LoVo (cell line): ENCODE measurements at regions not wholly inside any gene's neighbourhood (a gene's known extent, or its start where the extent isn't known, plus 50 kb on each side); places are given as distances from the start of the nearest gene placed in this dataset.

Source experiments
- DNase-seq: peaks from one replicate; pipeline ENCODE4 v3.0.0-alpha.2; 2016; ENCODE audit warnings: low spot score

DNA sequence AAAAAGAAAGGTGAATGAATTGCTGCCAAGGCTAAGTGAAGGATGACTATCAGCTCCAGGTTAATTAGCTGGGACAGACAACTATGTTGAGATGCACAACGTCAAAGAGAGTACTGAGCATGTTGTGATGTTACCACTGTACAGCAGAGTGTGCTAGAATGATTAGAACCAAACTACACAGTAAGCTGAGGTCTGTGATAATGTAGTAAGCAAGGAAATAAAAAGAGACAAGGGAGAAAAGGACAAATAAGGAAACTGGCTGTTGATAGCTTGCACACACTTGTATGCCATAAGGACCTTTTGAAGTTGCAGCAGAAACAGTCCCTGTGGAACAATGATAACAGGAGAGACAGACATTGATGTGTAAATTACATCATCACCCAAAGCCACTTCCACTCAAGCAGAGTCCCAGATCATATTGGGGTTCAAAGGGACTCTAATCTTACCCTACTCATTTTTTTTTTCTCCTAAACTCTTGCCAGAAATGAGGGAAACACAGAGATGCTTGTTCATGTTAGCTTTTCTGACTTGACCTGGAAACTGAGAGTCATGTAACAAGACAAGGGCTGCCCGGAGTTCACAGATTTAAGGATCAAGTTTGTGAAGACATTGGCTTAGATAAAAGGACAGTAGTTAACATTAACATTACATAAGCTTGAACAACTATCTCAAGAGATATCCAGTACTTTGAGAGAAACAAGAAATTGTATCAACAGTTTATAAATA, 189.9 kb downstream of the CENPW start:
- DNase-seq, result no peak

DNA sequence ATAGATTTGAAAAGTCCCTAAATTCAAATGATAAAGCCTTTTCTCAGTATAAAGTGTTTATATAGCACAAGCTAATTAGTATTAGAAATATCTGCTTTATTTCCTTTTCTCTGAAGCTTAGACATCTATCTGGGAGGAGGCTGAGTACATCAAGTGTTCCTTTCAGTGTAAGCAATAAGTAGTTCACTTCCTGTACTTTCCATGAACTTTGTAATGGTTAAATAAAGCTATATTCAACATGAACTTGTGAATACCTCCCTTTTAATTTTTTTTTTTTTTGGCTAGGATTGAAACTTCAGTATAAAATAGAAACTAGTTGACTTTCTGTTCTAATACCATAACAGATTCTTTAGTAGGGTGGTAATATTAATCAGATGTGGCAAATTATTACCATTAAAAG, 190.9 kb downstream of the CENPW start:
- DNase-seq, result no peak

DNA sequence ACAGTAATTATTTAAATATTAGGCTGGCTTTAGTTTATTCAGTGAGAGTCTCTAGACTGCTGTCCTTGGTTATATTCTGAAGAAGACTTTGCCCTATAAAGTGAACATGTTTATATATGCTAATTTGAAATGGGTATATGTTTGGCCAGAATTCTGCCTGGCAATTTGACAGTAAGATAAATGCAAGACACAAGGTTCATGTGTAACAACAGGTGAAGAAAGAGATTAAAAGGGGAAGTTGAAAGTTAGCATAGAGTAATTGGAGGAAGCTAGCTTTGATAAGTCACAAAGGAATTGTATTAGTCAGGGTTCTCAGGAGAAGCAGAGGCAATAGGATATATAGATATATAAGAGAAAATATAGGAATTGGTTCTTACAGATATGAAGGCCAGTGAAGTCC, 191.4 kb downstream of the CENPW start:
- no peak for DNase-seq

DNA sequence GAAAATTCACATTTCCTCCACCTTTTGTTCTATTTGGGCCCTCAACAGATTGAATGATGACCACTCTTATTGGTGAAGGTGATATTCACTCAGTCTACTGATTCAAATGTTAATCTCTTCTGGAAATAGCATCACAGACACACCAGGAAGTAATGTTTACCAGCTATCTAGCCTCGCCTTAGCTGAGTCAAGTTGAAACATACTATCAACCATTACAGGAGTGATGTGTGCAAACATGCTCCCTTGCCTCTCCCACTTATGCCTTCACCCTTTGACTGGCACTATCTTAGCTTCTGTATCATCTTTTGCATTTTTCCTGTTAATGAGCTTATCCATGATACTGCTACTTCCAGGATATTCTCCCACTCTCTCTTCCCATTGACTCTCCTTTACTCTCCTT, 191.9 kb downstream of the CENPW start:
- no peak for DNase-seq

DNA sequence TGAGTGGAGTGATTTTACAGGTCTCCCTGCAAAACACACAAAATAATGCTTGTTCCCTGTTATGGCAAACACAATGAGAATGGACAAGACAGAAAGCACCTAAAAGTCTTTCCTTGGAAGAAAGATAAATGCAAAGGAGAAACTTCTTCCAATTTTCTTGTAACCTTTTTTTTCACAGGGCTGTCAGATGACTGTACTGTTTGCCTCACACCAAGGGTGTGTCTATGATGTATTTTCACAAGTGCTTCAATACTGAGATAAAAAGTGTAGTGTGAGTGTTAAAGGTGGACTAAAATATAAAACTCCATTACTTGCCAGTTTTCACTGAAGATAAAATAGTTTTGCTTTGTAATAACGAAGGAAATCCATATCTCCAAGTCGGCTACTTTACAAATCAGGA, 194.5 kb downstream of the CENPW start:
- no peak for DNase-seq

DNA sequence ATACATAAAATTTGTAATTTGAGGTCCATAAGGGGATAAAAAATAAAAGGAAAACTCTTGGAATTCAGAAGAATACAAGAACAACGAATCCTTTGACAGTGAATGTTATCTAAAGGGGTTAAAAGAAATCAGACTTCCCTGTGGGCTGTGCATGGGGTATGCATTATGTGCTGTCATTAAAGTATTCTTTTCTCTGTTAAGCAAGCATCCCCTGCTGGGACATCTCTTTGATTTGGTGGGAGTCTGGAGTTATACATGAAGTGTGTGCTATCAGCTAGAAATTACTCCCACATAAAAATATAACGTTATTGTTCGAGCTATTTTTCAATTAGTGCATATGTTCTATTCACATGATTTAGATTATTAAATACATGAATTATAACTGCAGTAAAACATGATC, 195.2 kb downstream of the CENPW start:
- no peak for DNase-seq

DNA sequence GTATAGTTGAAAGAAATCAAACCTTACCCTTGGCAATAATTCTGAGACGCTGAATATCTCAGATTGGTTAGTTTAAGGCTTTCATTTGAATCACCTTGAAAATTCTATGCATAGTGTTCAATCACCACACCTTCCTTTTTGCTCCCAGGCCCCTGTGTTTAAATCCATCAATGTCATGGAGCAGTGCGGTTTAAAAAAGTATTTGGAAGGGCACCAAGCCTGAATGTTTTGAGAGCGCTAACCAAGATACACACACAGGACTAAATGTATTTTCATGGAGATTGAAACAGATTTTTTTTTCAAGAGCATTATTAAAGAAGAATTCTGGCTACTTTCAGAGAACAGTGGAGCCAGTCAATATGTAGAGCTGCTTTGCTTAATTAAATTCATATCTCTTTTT, 195.7 kb downstream of the CENPW start:
- no peak for DNase-seq

DNA sequence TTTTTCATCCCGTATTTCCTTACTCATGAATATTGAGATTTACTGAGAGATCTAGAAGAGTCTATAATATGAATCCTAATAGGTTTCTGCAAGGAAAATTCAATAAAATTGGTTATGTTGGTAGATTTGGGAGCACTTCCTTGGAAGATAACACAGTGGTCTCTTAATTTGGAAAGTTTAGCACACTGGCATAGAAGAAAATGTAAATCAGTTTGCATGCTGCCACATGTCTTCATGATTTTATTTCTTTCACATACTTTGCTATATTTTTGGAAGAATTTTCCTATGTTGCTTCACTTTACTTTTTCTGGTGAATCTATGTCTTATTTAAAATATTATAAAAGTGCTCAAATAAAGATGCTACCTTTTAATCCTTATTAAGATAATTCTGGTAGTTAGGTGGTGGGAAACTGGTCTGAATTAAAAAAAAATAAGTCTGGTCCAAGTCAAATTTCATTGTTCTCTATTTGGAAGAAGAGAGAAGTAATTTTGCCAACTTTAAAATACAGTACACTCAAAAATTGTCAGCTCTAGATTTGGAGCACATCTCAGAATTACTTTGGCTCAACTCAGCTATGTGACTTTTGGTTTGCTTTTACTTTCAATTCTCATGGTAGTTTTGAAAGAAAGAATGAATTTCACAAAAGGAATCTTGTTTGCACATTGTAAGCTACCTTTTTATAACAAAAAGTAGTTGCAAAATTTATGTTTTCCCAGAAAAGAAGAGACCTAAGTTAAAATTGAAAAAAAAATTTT, 197.3 kb downstream of the CENPW start:
- DNase-seq, result no peak

DNA sequence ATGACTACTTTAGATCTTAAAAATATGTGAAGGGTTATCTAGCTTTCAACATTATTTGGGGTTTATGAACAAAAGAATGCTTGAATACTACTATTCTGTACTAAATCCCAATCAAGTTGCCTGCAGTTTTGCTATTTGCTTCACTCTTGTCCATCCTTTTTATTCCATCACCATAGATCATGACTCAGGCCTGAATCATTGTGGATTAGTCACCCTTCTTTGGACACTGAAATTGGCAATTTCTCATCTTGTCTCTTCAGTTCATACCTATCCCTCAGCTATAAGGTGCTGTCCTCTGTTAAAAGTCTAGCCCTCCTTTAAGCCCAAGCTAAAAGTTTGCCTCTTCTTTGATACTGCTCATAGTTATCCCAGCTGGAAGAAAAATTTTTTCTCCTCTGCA, 199.1 kb downstream of the CENPW start:
- no peak for DNase-seq

DNA sequence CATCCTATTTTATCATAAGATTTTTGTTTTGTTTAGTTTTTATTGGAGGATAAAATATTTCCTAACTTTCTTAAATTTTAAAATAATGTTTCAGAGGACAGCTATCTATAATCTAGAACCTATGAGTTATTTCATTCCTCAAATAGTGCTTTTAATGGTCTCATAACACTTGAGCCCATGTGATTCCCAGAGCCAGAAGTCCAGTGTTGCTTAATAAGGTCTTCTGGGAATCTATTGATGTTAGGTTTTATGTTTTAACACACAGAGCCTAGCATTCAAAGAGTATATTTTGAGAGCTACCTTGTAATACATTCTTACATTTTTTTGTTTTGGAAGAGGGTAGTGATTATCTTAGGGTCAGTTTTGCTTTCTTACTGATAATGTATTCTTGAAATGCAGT, 200.2 kb downstream of the CENPW start:
- no peak for DNase-seq

DNA sequence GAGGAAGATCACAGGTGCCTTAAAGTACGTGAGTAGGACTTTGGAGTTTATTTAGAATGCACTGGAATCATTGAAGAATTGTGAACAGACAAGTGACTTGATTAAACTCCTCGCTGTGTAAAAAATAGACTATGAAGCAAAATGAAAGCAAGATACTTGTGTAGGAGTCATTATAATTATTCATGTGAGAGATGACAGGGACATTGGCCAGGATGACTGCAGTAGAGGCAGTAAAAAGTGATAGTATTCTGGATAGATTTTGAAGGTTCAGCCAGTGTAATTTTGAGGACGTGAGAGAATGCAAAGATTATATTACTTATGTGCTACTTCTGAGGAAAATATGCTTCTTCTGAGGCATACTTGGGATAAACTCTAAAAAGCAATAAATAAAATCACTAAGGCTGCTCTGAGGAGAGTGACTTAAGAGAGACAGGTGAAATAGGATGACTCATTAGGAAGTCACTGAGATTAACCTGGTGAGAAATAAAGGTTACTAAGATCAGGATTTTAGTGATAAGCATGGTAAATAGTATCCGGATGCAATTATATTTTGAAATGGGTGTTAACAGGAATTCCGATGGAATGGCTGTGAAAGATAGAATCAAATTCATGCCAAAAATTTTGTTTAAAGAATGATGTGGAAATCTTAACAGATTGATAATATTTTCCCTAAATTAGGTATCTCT, 202.0 kb downstream of the CENPW start:
- DNase-seq, result no peak

DNA sequence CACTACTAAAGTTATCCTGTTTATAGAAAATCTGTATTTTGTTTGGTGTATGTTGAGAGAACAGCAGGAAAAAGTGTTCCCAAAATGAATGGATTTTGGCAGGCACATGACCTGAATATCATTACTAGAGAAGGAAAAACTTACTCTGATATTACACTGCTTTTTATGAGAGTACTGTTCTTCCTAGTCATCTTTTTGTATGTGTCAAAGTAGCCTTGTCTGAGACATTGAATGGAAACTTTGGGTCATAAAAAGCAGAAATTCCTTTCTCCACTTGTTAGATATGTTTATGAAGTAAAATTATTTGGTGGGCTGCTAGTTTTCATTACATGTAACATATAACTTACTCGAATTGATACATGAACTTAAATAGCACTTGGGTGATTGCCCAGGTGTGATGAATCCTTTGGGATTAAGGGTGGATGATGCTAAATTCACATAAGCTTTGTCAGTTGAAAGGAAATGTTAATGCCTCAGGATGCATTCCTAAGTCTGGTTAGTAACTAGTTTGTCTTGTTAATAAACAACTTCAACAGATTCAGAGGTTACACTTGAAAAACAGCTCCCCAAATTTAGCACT, 206.7 kb downstream of the CENPW start:
- no peak for DNase-seq

DNA sequence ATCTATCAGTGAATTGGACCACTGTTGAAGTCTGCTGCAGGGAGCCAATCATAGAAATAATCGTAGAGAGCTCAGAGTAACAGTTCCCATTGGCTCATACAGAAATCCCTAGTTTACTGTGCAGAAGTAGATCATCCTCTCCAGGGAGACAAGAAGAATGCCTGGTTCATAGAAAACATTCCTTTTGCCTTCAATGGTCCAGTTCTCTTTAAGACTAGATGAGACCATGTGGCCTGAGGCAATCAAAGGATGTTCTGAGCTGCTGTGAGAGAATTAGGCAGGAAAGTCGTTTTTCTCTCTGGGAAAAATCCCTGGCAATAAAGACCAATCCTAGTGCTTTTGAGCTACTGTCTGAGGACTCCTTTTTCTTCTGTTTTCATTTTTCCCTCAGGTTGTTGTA, 208.4 kb downstream of the CENPW start:
- DNase-seq, result no peak

DNA sequence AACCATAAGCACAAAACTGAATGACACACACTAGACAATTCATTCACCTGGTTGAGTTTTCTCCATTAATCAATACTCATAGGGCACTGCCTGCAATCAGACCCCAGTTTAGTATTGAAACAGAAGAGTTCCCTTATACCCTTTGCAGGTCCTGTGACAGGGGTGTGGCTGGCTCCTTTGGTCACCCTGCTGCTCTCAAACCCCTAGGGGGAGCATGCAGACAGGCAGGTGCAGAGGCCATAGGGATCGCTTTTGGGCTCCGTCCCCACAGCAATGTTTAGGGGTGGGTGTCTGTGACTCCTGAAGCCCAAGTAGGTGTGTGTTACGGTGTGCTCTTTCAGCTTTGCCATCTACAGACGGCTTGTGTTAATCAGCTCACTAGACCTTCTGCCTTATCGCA, 210.4 kb downstream of the CENPW start:
- DNase-seq, result no peak

DNA sequence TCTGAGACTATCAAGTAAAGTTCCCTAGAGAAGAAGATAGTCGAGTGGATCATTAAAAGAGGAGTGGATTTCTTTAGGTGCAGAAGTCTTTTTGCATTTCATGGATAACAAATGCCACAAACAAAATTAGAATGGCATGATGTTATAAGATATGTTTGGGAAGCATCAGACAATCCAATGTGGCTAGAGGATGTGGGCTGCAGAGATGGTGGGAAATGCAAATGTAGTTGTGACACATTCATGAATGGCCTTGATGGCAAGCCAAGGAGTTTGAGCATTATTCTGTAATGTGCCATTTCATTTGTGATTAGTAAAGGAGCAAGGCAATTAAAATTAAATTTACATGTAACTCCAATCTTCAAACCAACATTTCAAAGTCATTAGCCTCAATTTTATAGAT, 211.9 kb downstream of the CENPW start:
- DNase-seq, result no peak

DNA sequence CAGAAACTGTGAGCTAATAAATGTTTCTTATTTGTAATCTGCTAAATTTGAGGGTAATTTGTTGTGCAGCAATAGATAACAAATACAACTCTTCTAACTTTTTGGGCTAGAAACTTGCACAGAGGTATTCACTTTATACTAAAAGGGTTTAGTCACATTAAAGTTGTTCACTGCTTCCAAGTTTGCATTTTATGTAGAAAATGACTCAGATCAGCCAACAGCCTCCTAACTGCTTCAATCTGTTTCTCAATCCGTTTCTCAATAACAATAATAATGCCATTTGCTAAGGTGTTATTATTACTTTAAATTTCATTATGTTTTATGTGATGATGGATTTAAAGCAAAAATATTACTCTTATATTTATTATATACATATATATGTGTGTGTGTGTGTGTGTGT, 213.9 kb downstream of the CENPW start:
- DNase-seq, result no peak

DNA sequence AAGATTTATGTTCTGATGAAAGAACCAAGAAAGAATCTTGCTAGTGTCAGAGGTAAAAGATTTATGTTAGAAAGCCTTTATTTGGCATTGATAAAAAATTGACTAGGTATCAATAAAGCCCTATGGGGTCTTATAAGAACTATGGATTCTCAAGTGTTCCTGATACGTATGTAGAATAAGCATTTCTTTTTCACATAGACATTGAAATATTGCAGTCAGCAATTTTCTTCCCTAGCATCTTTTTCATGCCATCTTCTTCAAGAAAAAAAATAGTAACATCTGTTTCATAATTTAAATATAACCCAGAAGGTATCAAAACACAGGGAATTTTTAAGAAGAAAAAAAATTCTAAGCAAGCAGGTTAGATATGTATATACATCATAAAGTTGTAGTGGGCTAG, 230.6 kb downstream of the CENPW start:
- DNase-seq, result no peak

DNA sequence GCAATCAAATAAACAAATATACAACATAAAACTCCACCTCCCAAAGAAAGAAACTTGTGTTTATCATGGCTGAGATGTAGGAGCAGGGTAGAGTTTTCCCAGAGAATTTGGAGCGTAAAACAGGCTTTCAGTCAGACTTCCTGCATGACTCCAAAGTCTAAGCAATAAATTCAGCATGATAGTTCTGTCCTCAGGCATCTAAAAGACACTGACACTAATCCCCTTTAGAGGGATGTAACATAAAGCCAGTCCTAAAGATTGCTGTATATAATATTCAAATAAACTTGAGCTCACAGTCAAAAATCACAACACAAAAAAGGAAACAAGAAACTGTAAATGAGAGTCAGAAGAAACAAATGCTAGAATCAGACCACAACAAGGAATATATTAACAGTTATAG, 234.4 kb downstream of the CENPW start:
- no peak for DNase-seq

DNA sequence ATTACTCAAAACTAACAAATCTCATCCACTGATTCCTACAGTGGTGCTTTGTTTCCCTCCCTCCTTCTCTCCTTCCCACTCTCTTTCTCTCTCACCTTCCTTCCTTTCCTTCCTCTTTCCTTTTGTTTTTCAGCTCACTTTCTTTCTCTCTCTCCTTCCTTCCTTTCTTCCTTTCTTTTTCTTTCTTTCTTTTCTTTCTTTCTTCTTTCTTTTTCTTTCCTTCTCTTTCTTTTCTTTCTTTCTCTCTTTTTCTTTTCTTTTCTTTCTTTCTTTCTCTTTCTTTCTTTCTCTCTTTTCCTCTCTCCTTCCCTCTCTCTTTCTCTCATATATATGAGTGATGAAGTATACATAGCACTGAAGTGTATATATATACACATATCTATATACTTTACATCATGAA, 241.4 kb downstream of the CENPW start:
- DNase-seq, result no peak

DNA sequence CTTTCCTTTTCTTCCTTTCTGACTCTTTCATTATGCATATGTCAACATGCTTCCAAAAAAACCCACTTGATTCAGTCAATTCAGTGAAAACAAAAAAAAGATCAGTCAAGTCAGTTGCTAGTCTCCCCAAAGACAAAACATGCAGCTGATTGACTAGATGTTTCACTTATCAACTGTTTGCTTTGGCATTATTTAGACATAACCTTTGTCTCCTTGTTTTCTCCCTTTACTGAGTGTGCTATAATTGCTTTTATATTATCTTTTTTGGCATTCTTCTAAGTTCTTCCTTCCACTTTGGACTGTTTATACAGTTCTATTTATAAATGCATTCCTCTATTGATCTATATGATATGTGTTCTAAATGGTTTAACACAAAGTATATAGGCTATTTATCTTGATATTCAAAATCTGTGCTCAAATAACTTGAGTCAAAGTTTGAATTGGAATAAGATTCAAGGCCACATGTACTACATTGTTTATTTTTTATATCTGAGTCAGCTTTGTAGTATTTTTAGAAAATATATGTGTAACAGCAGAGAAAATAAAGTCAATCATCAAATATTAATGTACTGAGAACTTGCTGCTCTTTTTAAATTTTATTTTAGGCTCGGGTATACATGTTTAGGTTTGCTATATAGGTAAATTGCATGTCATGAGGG, 260.5 kb downstream of the CENPW start:
- DNase-seq, result no peak

DNA sequence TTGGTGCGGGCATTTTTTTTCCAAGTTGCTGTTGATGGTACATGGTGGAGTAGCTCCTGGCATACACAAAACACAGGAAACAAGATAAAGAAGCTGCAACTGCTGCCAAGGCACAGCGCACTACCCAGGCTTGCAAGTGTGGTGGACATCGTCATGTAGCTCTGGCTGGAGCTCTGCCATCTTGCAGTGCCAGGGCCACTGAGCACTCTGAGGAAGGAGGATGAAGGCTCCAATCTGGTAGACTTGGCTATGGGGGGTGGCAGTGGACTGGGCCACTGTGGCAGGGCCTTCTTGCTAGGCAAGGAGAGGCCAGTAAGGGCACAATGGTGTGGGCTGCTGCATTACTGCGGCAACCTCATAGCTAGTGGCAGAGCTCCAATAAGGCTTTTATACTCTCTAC, 263.5 kb downstream of the CENPW start:
- no peak for DNase-seq

DNA sequence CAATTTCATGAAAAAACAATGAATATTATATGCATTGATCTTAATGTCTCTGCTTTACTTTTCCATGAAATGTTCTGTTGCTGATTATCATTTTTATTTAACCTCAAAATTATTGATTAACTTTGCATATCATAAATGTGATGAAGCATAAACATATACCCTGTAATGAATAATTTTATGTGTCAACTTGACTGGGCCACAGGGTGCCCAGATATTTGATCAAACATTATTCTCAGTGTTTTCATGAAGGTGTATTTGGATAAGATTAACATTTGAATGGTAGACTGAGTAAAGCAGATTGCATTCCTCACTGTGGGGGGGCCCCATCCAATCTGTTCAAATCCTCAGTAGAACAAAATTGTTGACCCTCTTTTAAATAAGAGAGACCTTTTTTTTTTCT, 265.2 kb downstream of the CENPW start:
- DNase-seq, result no peak

DNA sequence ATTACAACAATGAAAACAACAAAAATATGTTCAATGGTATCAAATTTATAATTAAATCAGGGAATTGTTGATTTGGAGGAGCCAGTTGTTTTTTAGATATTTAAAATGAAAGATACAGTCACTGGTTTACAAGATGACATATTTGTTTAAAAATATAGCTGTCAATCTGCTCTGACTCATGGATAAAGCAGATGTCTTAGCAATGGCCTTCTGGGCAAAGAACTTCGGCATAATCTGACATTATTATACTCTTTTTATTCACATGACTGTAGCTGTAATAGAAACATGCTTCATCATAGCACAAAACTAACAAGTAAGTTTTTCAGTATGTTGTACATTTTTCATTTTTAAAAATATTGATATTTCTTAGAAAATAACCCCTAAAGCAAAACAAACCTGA, 267.4 kb downstream of the CENPW start:
- no peak for DNase-seq
